ENCODE measurements at regions not wholly inside any gene's neighbourhood (a gene's known extent, or its start where the extent isn't known, plus 50 kb on each side); places are given as distances from the start of the nearest gene placed in this dataset.

GRCh38 chr2:76563730-76564129, 853.0 kb upstream of the GCFC2 start:
- no peak for TF ChIP-seq CTCF (IDR thresholded peaks at IDR 0.05; ENCODE audit: low read depth, low read length)
- no peak overlapping the region for H3K4me3 ChIP-seq (ENCODE audit: low read depth, low read length)

GRCh38 chr2:76558157-76558556, 847.4 kb upstream of the GCFC2 start:
- TF ChIP-seq CTCF (IDR thresholded peaks at IDR 0.05; ENCODE audit: low read depth, low read length): no peak

GRCh38 chr2:76556018-76556417, 845.3 kb upstream of the GCFC2 start:
- TF ChIP-seq CTCF (IDR thresholded peaks at IDR 0.05; ENCODE audit: low read depth, low read length): no peak
- no peak overlapping the region for H3K4me3 ChIP-seq (ENCODE audit: low read depth, low read length)

More at GRCh38 chr2:76558157-76558556, 847.4 kb upstream of the GCFC2 start:
- H3K4me3 ChIP-seq (ENCODE audit: low read depth, low read length): no peak overlapping the region

GRCh38 chr2:76546207-76546606, 835.5 kb upstream of the GCFC2 start:
- no peak overlapping the region for H3K4me3 ChIP-seq (ENCODE audit: low read depth, low read length)
- TF ChIP-seq CTCF (IDR thresholded peaks at IDR 0.05; ENCODE audit: low read depth, low read length): no peak

GRCh38 chr2:76544901-76545300, 834.2 kb upstream of the GCFC2 start:
- no peak for TF ChIP-seq CTCF (IDR thresholded peaks at IDR 0.05; ENCODE audit: low read depth, low read length)
- H3K4me3 ChIP-seq (ENCODE audit: low read depth, low read length): no peak overlapping the region

- no peak overlapping the region for H3K4me3 ChIP-seq (ENCODE audit: low read depth, low read length)
- TF ChIP-seq CTCF (IDR thresholded peaks at IDR 0.05; ENCODE audit: low read depth, low read length): no peak
Observed at GRCh38 chr2:76517574-76517909, 806.8 kb upstream of the GCFC2 start.

- TF ChIP-seq CTCF (IDR thresholded peaks at IDR 0.05; ENCODE audit: low read depth, low read length): no peak
- no peak overlapping the region for H3K4me3 ChIP-seq (ENCODE audit: low read depth, low read length)
Observed at GRCh38 chr2:76516861-76517573, 806.3 kb upstream of the GCFC2 start.

All from WI38 (cell line).